Calu3 (cell line): ENCODE measurements at regions not wholly inside any gene's neighbourhood (a gene's known extent, or its start where the extent isn't known, plus 50 kb on each side); places are given as distances from the start of the nearest gene placed in this dataset.

Experiments
- BruUV-seq: library from RNA; stranded (reverse); fragments of 400-500 nt; replicated peaks from 2 replicates; lab custom pipeline; 2021; lab: Mats Ljungman, UMichigan
- CTCF ChIA-PET: fragments of 300-600 bp; sonication (Branson Sonifier 250); formaldehyde crosslinking; loops from one replicate; lab custom pipeline; 2022; ENCODE audit warnings: antibody characterized with exemption; lab: Charles Lee
- DNase-seq: peaks from one replicate; pipeline ENCODE4 v3.0.0; 2022
- H3K27ac Mint-ChIP-seq: one replicate; pipeline ENCODE4 v1.8.0; 2022; ENCODE audit warnings: mixed read lengths; ENCODE audit not compliant: unreplicated experiment
- H3K27me3 Mint-ChIP-seq: one replicate; pipeline ENCODE4 v1.8.0; 2022; ENCODE audit warnings: mixed read lengths; ENCODE audit not compliant: unreplicated experiment
- H3K36me3 Mint-ChIP-seq: one replicate; pipeline ENCODE4 v1.8.0; 2022; ENCODE audit warnings: mild to moderate bottlenecking, moderate library complexity, mixed read lengths; ENCODE audit not compliant: insufficient read depth, unreplicated experiment
- H3K4me1 Mint-ChIP-seq: one replicate; pipeline ENCODE4 v1.8.0; 2022; ENCODE audit warnings: mild to moderate bottlenecking, low read depth, mixed read lengths; ENCODE audit not compliant: unreplicated experiment
- H3K4me3 Mint-ChIP-seq: one replicate; pipeline ENCODE4 v1.8.0; 2022; ENCODE audit warnings: mild to moderate bottlenecking, low read depth, moderate library complexity, mixed read lengths; ENCODE audit not compliant: unreplicated experiment
- H3K9me3 Mint-ChIP-seq: one replicate; pipeline ENCODE4 v1.8.0; 2022; ENCODE audit warnings: low read depth, mixed read lengths; ENCODE audit not compliant: unreplicated experiment
- CTCF ChIP-seq: fragments of 200-600 bp; IDR thresholded peaks from one replicate; pipeline ENCODE4 v1.8.0; 2022; ENCODE audit warnings: antibody characterized with exemption; ENCODE audit not compliant: unreplicated experiment
- intact Hi-C: fragments of 100-400 bp; cut with micrococcal nuclease; formaldehyde crosslinking; loops from one replicate; pipeline ENCODE4 v1.10.0; 2022; ENCODE audit not compliant: unreplicated experiment

DNA sequence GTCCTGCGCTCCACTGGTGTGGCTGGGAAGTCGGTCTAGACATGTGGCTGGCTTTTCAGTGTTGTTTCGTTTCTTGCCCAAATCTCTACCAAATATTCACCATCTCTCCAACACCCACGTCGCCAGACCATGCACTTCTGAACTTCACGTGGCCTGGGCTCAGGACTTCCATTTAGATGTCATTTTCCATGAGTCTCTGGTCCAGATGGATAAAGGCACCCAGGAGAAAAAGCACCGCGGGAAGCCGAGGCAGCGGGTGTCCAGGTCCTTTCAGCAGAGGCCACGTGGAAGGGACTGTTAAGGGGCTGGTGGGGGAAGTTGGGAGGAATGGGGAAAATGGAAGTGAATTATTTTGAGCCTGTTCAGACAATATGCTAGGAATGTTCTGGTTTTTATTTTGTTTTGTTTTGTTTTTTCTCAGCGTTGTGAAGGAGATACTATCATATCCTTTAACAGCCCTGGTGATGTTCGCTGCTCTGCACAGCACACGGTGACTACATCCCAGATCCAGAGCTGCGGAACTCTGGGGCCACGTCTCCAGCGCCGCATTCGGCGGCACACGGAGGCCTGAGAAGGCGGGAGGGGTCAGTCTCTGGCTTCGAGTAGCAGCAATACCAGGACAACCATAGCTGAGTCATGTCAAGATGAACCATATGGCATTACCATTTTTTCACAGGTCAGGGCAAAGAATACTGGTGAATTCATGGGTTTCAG lies 230.3 kb downstream of the THBS2 start:
- DNase-seq: no peak
- intact Hi-C loops: no loop called here
- Mint-ChIP-seq H3K9me3 (no peaks in the 10 kb centered on the region), H3K36me3 (peaks cover 4% of the 10 kb centered on the region), H3K27ac (no peak overlapping the region), H3K4me3 (no peak overlapping the region), H3K4me1 (no peaks in the 10 kb centered on the region), H3K27me3 (no peaks in the 10 kb centered on the region)
- BruUV-seq: no TSS peak
- no peak for TF ChIP-seq CTCF
- CTCF ChIA-PET: no interaction called here

DNA sequence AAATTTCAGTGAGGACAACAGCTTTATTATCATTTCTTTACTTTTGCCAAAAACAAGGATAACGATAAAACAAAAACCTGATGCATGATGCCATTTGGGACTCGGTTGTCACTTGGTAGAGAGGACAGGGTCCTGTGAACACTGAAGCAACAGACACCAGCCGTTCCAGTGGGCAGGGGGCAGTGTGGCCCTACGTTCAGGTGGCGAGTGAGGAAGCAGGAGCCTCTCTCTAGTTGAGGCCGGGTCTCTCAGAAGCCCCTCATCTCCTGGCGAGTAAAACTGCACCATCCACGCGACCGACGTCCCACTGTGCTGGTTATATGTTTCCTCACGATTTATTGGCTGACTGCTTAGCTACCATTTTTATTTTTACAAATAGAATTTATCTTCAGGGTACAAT lies 231.6 kb downstream of the THBS2 start:
- no TSS peak for BruUV-seq
- no peak for DNase-seq
- peaks cover 7% of the 10 kb centered on the region for H3K9me3 Mint-ChIP-seq
- H3K4me3 Mint-ChIP-seq: no peak overlapping the region
- H3K27ac Mint-ChIP-seq: no peak overlapping the region
- H3K4me1 Mint-ChIP-seq: no peaks in the 10 kb centered on the region
- intact Hi-C loops: no loop called here
- peaks cover 4% of the 10 kb centered on the region for H3K36me3 Mint-ChIP-seq
- CTCF ChIA-PET: no interaction called here
- TF ChIP-seq CTCF: no peak
- no peaks in the 10 kb centered on the region for H3K27me3 Mint-ChIP-seq

DNA sequence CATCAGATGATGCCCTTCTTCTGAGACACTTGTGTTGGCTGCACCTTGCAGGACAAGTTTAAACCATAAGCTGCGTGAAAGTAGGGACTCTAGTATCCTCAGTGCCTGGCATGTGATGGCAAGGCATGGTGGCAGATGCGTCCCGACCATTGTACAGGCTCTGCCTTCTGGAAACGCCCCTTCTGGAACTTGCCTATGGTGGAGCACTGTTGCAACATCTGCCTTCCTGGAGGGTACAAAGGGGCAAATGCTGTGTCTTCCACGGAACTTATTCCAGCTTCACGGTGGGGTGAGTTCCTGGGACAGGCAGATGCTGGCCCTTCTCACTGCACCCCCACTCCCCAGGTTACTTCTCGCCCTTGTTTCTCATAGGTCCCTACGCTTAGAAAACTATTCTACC lies 232.8 kb downstream of the THBS2 start:
- CTCF ChIA-PET: no interaction called here
- H3K4me3 Mint-ChIP-seq: no peak overlapping the region
- H3K27ac Mint-ChIP-seq: no peak overlapping the region
- H3K4me1 Mint-ChIP-seq: no peaks in the 10 kb centered on the region
- peaks cover 4% of the 10 kb centered on the region for H3K36me3 Mint-ChIP-seq
- no TSS peak for BruUV-seq
- intact Hi-C loops: no loop called here
- no peak for DNase-seq
- H3K27me3 Mint-ChIP-seq: no peaks in the 10 kb centered on the region
- H3K9me3 Mint-ChIP-seq: peaks cover 7% of the 10 kb centered on the region
- no peak for TF ChIP-seq CTCF

GRCh38 chr6:169019727-169020491 lies 233.7 kb downstream of the THBS2 start:
- CTCF ChIA-PET: interaction anchor here (0.6 kb wide), 2 partner anchors 450 to 650 kb away, joined by 3 to 6 read pairs; no protein-coding TSS in a partner anchor
- Mint-ChIP-seq H3K36me3 (peaks cover 4% of the 10 kb centered on the region), H3K27ac (no peak overlapping the region), H3K9me3 (peaks cover 7% of the 10 kb centered on the region), H3K4me1 (no peaks in the 10 kb centered on the region), H3K4me3 (no peak overlapping the region), H3K27me3 (no peaks in the 10 kb centered on the region)
- DNase-seq: peak; percentile 19
- no TSS peak for BruUV-seq
- no peak for TF ChIP-seq CTCF
- intact Hi-C loops: no loop called here
